Posterior cingulate gyrus (tissue), 11 donors: ENCODE measurements at regions not wholly inside any gene's neighbourhood (a gene's known extent, or its start where the extent isn't known, plus 50 kb on each side); places are given as distances from the start of the nearest gene placed in this dataset.
A peak's percentile ranks its signal among the peaks of the same experiment; 100 is the strongest.
"Not testable (repeated sequence)": the region's sequence is repeated elsewhere in the genome, so short reads cannot be mapped to it uniquely, and the experiment has no call there.

Experiments used
- DNase-seq, 10 donors: peaks; one replicate each; pipeline versions ENCODE4 v3.0.0 to v3.0.0-alpha.2; 2020 to 2021; ENCODE audit warnings: mixed read lengths in 3 of 10
- intact Hi-C: fragments of 100-400 bp; cut with DNase I; formaldehyde crosslinking; loops from one replicate; pipeline ENCODE4 v1.15.1; 2023

DNA sequence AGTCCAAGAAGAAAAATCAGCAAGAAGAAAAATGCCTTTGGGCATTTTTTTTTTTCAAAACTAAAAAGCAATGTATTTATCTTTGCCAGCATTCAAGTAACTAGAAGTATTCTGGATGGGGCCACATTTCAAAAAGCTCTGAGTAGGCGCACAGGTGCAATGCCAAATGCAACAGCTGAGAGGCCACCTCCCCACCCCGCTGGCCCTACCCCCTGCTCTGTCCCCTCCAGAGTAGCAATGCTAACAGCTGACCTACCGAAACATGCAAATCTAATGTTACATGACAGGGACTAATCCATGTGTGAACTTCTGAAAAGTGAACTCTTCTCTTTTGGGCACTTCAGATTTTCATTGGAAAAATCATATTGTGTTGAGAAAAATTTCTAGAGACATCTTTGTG is 153.7 kb upstream of the SLC38A2 start:
- DNase-seq: no peak
- intact Hi-C loops: no loop called here

DNA sequence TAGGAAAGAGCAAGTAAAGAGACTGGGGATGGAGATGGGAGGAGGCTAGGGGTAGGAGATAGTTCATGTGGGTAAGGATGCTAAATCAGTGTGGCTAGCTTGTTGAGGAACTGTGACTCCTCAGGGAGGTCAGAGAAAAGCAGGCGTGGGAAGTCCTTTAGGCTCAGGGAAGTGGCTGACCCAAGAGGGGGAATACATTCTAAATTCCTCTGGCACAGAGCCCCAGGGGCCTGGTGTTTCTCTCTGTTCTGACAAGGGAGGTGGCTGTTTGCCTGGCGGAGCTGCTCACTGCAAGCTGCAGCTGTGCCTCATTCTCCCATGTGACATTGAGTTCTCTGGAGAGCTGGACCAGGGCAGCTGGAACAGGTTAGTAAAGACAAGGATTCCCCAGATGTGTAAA is 152.2 kb upstream of the SLC38A2 start:
- no peak for DNase-seq
- intact Hi-C loops: no loop called here

DNA sequence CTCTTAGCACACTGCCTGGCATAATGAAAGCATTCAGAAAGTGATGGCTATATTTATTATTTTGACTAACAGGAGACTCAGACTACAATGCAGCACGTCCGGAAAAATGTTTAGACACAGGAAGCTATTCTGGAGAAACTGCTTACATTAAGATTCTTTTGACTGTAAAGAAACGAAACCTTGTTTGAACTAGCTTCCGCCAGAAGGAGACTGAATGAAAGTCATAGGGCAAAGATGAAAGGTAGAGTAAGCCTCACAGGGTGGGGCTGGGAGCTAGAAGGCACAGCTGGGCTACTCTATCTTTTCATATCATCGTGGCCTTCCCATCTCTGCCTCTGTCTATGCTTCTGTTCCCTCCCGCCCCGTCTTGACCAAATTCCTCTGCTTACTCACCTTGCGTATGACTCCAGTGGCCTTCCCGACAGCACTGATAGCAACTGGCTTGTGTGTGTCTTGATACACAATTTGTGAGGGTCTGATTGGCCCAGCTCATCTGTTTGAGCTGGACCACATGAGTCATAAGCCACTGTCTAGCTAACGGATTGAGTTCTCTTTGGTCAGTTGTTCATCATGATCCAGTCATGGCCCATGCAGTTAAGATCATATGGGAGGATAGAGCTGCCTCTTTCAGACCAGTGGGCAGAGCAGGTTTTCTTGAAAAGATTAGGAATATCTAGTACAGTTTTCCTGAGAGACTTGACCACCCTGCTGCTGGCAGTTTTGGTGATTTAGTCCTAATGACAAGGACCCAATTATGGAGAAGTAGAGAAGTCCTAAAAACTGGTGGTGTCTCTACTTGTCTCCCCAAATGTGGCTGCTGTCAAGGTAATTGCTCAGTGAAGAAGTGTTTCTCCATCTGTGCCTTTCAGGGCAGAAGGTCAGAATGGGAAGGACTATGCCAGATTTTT is 151.5 kb upstream of the SLC38A2 start:
- no peak for DNase-seq
- intact Hi-C loops: no loop called here

- no peak for DNase-seq
- intact Hi-C loops: no loop called here
Measured at GRCh38 chr12:46523446-46523845, 150.9 kb upstream of the SLC38A2 start.

- DNase-seq: no peak
- intact Hi-C loops: no loop called here
Measured at GRCh38 chr12:46522071-46522470, 149.5 kb upstream of the SLC38A2 start.

DNA sequence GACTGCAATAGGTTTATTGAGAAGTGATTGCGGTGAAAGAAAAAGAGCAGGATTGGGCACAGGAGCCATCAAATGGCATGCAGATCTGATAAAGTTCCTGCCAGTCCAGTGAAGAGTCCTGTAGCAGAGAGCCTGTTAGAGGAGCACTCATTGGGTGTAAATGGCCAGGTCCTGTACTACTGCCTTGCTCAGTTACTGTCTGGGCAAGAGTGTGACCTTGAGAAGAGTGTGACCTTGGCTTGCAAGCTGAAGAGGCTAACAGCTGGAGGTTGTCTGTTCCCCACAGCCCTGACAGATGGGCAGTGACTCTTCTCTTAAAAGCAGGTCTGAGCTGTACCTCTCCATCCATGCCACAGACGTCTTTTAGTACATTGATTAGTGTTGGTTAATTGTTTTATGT is 148.6 kb upstream of the SLC38A2 start:
- no peak for DNase-seq
- intact Hi-C loops: no loop called here

DNA sequence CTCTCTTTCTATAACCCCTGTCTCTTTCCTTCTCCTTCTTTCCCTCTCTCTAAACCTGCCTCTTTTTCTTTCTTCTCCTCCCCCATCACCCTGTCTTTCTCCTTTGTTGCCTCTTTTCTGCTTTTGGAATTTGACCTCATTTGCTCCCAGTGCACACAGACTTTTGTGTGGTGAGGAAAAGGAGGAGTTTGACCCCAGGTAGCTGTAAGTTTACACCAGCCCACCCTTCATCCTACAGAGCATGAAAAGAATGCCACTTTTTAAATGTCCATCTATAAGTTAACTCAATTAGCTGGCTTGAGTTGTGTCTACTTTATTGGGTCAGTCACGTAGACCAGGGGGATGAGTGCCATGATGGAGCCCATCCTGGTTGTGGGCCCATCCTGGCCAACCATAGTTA is 146.8 kb upstream of the SLC38A2 start:
- DNase-seq: no peak
- intact Hi-C loops: no loop called here

- intact Hi-C loops: no loop called here
- no peak for DNase-seq
Measured at GRCh38 chr12:46518729-46519128, 146.2 kb upstream of the SLC38A2 start.

GRCh38 chr12:46518169-46518568 is 145.6 kb upstream of the SLC38A2 start:
- DNase-seq: no peak
- intact Hi-C loops: no loop called here

DNA sequence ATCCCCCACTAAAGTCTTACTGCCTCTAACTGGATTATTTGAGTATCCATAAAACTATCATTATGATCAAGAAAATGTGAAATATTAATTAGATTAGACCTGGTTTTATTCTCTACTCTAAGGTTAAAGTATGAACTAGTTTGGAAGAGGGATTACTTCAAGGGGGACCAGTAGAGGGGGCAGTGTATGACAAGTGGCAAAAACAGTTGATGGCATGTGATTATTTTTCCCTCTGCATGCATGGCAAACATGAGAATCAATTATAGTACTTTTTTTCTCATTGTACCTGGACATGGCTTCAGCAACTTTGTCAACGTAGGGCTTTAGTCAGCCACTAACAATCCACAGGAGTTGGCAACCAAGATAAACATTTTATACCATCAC is 145.0 kb upstream of the SLC38A2 start:
- intact Hi-C loops: no loop called here
- DNase-seq: no peak

GRCh38 chr12:46516933-46517578 is 144.5 kb upstream of the SLC38A2 start:
- DNase-seq: peak in 1 of 10 donors; percentile 58
- intact Hi-C loops: no loop called here

DNA sequence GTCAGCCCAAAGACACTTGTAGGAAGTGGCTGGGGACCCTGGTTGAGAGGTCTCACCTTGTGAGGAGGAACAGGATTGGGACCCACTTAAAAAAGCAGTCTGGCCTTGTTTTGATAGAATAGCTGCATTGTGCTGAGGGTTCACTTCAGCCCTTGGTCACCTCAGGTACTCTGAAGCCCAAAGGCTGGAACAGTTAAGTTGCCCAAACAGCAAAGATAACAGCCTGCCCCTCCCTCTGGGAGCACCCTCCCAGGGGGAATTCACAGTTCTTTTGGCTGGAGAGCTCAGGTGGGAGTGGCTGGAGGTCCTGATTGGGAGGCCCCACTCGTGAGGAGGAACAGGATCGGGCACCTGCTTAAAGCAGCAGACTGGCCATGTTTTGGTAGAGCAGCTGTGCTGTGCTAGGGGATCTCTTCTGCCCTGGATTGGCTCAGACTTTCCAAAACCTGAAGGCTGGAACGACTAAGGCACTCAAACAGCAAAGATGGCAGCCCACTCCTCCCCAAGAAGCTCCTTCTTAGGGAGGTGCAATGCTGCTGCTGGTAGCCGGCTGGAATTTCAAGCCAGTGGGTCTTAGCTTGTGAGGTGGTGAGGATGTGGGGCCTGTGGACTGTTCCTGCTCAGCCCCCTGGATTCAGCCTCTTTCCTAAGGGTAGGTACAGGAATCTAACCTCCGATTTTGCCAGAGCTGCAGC is 143.8 kb upstream of the SLC38A2 start:
- intact Hi-C loops: no loop called here

GRCh38 chr12:46515829-46516228 is 143.3 kb upstream of the SLC38A2 start:
- intact Hi-C loops: no loop called here
- DNase-seq: no peak

More for the DNA sequence above, 143.8 kb upstream of the SLC38A2 start:
- DNase-seq: no peak

- intact Hi-C loops: no loop called here
Measured at GRCh38 chr12:46514886-46515285, 142.3 kb upstream of the SLC38A2 start.

DNA sequence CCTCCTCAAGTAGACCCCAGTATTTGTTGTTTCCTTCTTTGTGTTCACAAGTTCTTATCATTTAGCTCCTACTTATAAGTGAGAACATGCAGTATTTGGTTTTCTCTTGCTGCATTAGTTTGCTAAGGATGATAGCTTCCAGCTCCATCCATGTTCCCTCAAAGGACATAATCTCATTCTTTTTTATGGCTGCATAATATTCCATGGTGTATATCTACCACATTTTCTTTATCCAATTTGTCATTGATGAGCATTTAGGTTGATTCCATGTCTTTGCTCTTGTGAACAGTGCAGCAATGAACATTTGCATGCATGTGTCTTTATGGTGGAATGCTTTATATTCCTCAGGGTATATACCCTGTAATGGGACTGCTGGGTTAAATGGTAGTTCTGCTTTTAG is 137.7 kb upstream of the SLC38A2 start:
- intact Hi-C loops, DNase-seq: not testable (repeated sequence)

More at GRCh38 chr12:46514886-46515285, 142.3 kb upstream of the SLC38A2 start:
- no peak for DNase-seq

- intact Hi-C loops: no loop called here
- DNase-seq: no peak
Measured at GRCh38 chr12:46509135-46509534, 136.6 kb upstream of the SLC38A2 start.

GRCh38 chr12:46508651-46509050 is 136.1 kb upstream of the SLC38A2 start:
- intact Hi-C loops: no loop called here
- no peak for DNase-seq

DNA sequence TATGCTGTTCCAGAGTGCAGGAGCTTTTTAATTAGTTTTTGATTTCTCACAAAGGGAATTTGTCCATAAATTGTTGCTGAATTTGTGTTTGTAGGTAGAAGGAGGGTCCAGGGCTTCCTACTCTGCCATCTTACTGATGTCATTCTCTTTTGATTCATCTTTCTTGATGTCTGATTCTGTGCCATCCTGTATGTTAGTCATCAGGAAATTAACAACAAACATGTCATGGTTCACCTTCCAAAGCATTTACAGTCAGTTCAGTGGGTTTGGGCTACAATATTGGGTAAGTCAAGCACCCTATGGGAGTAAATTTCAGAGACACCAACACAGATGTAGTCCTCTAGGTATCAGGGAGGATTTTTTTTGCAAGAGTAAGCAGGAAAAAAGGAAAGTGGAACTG is 135.2 kb upstream of the SLC38A2 start:
- intact Hi-C loops: no loop called here
- DNase-seq: no peak

DNA sequence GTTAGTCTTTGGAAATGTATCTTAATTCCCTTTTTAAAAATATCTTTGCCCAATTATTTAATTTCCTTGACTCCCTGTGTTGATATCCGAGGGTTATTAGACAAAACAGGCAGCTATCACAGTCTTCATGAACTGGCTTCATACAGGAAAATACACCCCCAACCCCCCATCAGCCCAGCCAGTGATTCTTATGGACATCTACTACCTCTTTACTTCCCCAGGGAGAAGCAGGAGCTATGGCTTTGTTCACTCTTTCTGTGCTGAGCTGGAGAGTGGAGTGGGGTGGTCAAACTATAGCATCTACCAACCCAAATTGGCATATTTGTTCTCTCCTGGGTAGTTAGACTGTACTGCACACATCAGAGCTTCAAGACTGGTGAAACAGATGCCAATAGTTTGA is 134.4 kb upstream of the SLC38A2 start:
- intact Hi-C loops: no loop called here
- DNase-seq: no peak

DNA sequence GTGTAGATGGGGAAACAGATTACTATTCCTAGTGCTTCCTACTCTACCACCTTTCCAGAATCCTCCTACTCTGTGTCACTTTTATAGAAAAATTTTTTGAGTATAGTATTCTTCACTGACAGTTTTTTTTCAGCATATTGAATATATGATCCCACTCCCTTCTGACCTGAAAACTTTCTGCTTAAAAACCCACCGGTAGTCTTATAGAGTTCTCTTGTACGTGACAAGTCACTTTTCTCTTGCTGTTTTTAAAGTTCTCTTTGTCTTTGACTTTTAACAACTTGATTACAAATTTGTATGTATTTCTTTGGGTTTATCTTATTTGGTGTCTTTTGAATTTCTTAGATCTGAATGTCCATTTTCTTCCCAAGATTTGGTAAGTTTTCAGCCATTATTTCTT is 133.6 kb upstream of the SLC38A2 start:
- intact Hi-C loops: no loop called here
- no peak for DNase-seq

GRCh38 chr12:46504494-46504893 is 131.9 kb upstream of the SLC38A2 start:
- DNase-seq: no peak
- intact Hi-C loops: no loop called here
